ENCODE measurements at regions not wholly inside any gene's neighbourhood (a gene's known extent, or its start where the extent isn't known, plus 50 kb on each side); places are given as distances from the start of the nearest gene placed in this dataset.

- CTCF ChIA-PET, result no interaction called here
- DNase-seq (ENCODE audit: extremely low spot score), result no peak
- no peak for TF ChIP-seq CTCF (IDR thresholded peaks at IDR 0.05; ENCODE audit: control extremely low read depth, extremely low read depth, low read depth, missing control alignments)
- POLR2A ChIA-PET, result no interaction called here
Observed at GRCh38 chr11:79762279-79762921, 321.6 kb upstream of the TENM4 start.

GRCh38 chr11:79758325-79758724 lies 317.5 kb upstream of the TENM4 start:
- DNase-seq (ENCODE audit: extremely low spot score), result no peak
- ChIA-PET POLR2A (no interaction called here), CTCF (no interaction called here)
- TF ChIP-seq CTCF (IDR thresholded peaks at IDR 0.05; ENCODE audit: control extremely low read depth, extremely low read depth, low read depth, missing control alignments), result no peak

GRCh38 chr11:79747406-79747805 lies 306.6 kb upstream of the TENM4 start:
- CTCF ChIA-PET, result no interaction called here
- POLR2A ChIA-PET, result no interaction called here
- DNase-seq (ENCODE audit: extremely low spot score), result no peak
- TF ChIP-seq CTCF (IDR thresholded peaks at IDR 0.05; ENCODE audit: control extremely low read depth, extremely low read depth, low read depth, missing control alignments), result no peak

- CTCF ChIA-PET, result interaction anchor here (1.8 to 2.2 kb wide), 2 partner anchors 9 to 11 kb away, joined by 6 to 7 read pairs; no protein-coding TSS in a partner anchor
Observed at GRCh38 chr11:79744941-79745340, 304.1 kb upstream of the TENM4 start.

GRCh38 chr11:79742176-79742575 lies 301.3 kb upstream of the TENM4 start:
- no peak for DNase-seq (ENCODE audit: extremely low spot score)
- ChIA-PET CTCF (no interaction called here), POLR2A (no interaction called here)
- no peak for TF ChIP-seq CTCF (IDR thresholded peaks at IDR 0.05; ENCODE audit: control extremely low read depth, extremely low read depth, low read depth, missing control alignments)

More at GRCh38 chr11:79744941-79745340, 304.1 kb upstream of the TENM4 start:
- DNase-seq (ENCODE audit: extremely low spot score), result no peak
- no peak for TF ChIP-seq CTCF (IDR thresholded peaks at IDR 0.05; ENCODE audit: control extremely low read depth, extremely low read depth, low read depth, missing control alignments)
- POLR2A ChIA-PET, result no interaction called here

GRCh38 chr11:79739591-79739990 lies 298.8 kb upstream of the TENM4 start:
- no peak for DNase-seq (ENCODE audit: extremely low spot score)
- POLR2A ChIA-PET, result no interaction called here
- TF ChIP-seq CTCF (IDR thresholded peaks at IDR 0.05; ENCODE audit: control extremely low read depth, extremely low read depth, low read depth, missing control alignments), result no peak
- CTCF ChIA-PET, result interaction anchor here (1.4 kb wide), 1 partner anchor 9 kb away, joined by 3 read pairs; no protein-coding TSS in a partner anchor
